KOPT-K1 (cell line): ENCODE measurements at regions not wholly inside any gene's neighbourhood (a gene's known extent, or its start where the extent isn't known, plus 50 kb on each side); places are given as distances from the start of the nearest gene placed in this dataset.

Experiments used
- H3K27ac ChIP-seq: fragments of 200-600 bp; sonication (generic); 2 replicates; pipeline ENCODE4 v1.5.1; 2016; ENCODE audit warnings: antibody characterized with exemption, mild to moderate bottlenecking, low read depth, low read length; ENCODE audit not compliant: poor library complexity, severe bottlenecking
- H3K36me3 ChIP-seq: fragments of 200-600 bp; sonication (generic); 2 replicates; pipeline ENCODE4 v1.5.1; 2017; ENCODE audit warnings: antibody characterized with exemption, mild to moderate bottlenecking, low read length, moderate library complexity; ENCODE audit not compliant: insufficient read depth
- H3K9me3 ChIP-seq: fragments of 200-600 bp; sonication (generic); 2 replicates; pipeline ENCODE4 v1.5.1; 2017; ENCODE audit warnings: antibody characterized with exemption, low read length, mild to moderate bottlenecking; ENCODE audit not compliant: insufficient read depth, poor library complexity, severe bottlenecking

DNA sequence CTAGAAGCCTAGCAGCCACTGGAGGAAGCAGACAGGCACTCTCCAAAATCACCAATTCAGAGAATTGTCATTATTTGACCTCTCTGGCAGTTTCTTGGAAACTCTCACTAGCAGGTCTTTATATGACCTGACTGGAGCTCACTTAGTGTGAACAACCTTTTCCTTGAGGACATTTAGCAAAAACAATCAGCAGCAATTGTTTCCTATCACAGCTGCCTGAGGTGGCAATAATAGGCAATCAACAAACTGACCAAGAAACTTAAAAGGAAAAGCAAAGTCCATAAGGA is 162.4 kb upstream of the STT3B start:
- Histone ChIP-seq H3K27ac (no peak overlapping the region), H3K9me3 (peaks cover 10% of the 10 kb centered on the region)

DNA sequence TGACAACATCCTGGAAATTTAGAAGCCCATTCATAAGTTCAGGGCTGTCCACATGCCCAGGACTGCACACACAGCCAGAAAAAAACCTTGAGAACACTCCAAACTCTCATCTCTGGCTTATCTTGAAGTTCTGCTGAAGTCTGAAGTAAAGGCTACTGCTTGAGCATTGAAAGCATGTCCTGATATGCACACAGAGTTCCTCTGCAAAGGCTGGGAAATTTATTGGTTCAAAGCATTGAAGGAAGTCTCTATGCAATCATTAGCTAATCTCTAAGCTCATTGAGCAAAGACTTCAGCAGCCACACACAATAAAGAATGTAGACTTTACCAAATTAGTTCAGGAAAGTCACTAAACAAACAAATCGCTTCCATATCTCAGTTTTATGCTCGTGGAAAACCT is 162.0 kb upstream of the STT3B start:
- Histone ChIP-seq H3K27ac (no peak overlapping the region), H3K9me3 (peaks cover 10% of the 10 kb centered on the region), H3K36me3 (no peaks in the 10 kb centered on the region)

More for the DNA sequence above, 162.4 kb upstream of the STT3B start:
- H3K36me3 ChIP-seq: no peaks in the 10 kb centered on the region

DNA sequence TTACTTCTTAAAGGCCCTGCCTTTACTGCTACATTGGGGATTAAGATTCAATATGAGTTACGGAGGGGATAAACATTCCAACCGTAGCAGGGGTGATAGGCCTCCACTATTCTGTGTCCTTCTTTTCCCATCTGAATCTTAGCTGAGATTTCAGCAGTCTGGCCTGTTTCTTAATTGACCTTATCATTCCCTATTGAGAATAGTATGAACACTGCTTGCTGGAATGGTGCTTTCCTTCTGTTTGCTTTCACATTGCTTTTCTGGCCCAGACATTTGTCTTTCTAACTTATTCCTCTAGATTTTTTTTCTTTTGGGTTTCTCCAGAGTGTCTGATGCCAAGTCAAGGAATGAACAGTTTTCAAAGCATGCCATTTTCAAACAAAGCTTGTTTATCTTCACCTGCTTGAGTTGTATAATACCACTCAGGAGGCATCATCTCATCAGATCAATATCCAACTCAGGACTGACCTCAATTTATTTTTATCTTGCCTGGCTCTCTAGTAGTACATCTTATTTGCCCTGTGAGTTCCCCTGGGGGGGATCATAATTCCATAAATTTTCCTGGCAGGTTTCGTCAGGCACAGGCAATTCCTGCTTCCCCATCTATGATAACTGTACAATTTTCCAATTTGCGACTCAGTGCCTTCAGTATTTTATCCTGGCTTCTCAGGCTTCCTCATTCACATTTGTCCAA is 161.1 kb upstream of the STT3B start:
- Histone ChIP-seq H3K36me3 (no peaks in the 10 kb centered on the region), H3K9me3 (peaks cover 10% of the 10 kb centered on the region), H3K27ac (no peak overlapping the region)

DNA sequence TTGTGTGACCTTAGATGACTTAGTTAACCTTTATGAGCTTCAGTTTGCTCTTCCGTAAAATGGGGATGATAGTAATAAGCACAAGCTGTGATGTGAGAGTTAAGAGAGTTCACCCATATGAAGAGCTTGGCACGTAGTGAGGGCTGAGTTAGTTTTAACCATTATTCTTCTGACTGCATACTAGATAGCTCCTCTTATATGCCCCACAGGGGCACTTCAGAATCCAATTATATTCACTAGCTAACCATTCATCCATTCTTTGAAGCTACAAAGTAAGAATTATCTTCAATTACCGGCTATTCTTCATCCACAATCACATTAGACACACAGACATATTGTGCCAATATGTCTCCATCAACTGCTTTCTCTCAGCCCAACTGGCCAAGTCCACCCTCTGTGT is 159.0 kb upstream of the STT3B start:
- H3K9me3 ChIP-seq: no peaks in the 10 kb centered on the region

DNA sequence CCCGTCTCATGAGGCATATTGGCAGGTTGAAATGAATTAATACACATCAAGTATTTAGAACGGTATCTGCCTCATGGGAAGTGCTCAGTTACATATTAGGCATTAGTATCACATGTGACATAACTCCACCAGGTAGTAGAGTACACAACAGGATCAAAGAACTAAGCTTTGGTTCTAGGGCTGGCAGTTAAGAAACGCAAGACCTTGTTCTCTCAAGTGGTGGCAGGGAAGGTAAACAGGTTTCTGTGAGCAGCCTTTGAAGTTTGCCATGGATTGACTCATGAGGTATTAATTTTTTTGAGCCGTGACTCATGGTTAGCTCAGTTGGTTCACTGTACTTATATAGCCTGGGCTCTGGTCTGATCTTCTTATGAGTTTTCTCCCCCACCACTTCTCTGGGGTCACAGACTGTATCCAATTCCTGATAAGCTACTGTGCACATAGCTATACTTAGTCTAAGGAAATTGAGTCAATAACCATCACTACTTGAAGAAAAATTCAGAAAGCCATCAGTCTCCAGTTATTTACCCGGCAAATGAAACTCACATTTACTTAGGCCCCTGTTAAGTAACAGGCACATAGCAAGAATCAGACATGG is 155.6 kb upstream of the STT3B start:
- Histone ChIP-seq H3K36me3 (no peaks in the 10 kb centered on the region), H3K9me3 (no peaks in the 10 kb centered on the region), H3K27ac (peak overlapping the region; percentile 78)

More for the DNA sequence above, 159.0 kb upstream of the STT3B start:
- Histone ChIP-seq H3K27ac (no peak overlapping the region), H3K36me3 (no peaks in the 10 kb centered on the region)

DNA sequence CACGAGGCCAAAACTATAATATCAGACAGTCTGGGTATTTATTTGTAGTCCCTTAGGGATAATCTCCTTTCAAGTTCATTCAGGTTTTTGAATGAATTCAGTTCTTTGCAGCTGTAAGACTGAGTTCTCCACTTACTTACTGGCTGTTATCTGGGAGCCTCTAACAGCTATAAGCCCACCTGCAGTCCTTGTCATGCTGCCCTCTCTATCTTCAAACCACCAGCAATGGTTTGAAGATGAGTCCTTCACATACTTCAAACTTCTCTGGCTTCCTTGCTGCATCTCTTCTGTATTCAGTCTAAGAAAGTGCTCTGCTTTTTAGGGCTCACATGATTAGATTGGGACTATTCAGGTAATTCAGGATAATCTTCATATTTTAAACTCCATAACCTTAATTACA is 154.5 kb upstream of the STT3B start:
- Histone ChIP-seq H3K36me3 (no peaks in the 10 kb centered on the region), H3K27ac (peak overlapping the region; percentile 78)

DNA sequence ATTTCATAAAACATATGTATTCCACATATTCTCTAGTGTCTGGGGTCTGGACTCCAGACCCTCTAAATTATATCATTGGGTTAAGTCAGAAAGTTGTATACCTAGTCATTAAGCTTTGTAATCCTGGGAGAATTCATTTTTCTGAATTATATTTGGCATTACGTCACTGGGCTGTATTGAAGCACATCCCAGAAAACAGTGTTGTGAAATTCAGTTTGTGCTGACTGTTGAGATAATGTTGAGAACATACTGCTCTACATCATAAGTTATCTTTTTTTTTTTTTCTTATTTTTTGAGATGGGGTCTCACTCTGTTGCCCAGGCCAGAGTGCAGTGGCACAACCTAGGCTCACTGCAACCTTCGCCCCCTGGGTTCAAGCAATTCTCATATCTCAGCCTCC is 153.1 kb upstream of the STT3B start:
- no peaks in the 10 kb centered on the region for H3K9me3 ChIP-seq
- no peaks in the 10 kb centered on the region for H3K36me3 ChIP-seq
- H3K27ac ChIP-seq: no peak overlapping the region

More for the DNA sequence above, 154.5 kb upstream of the STT3B start:
- H3K9me3 ChIP-seq: no peaks in the 10 kb centered on the region

DNA sequence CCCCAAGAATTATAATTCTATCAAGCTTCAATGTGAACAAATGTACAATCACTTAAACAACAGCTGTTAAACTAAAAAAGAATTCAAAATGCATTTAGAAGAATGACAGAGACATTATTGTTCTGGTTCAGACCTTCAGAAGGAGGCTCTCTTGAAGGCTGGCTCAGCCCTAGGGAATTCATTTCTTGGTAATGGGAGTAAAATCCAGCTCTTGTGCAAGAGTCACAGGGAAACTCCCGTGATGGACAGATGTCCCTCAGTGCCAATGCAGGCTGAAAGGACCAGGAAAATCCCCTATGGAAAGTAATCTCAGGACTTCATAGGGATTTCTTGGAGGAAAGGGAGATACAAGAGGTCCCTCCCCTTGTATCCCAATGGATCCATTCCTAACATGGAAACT is 149.9 kb upstream of the STT3B start:
- no peaks in the 10 kb centered on the region for H3K36me3 ChIP-seq
- H3K9me3 ChIP-seq: peaks cover 17% of the 10 kb centered on the region
- H3K27ac ChIP-seq: no peak overlapping the region

DNA sequence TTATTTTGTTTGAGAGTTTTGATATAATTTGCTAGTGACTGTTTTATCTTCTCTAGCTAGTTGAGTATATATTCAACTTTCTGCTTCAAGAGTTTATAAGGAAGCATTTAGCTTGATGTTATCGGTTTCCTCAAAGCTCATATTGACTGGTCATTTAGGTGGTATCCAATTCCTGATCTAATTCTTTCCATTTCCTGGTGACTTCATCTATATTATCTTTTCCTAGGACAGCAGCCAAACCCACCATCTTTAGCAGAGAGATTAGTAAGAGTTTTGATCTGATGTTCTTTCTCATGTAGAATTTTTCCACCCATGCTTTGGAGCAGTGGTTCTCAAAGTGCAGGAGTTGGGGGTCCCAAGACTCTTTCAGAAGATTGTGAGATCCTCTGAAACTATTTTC is 148.6 kb upstream of the STT3B start:
- Histone ChIP-seq H3K27ac (no peak overlapping the region), H3K9me3 (peaks cover 17% of the 10 kb centered on the region), H3K36me3 (no peaks in the 10 kb centered on the region)

DNA sequence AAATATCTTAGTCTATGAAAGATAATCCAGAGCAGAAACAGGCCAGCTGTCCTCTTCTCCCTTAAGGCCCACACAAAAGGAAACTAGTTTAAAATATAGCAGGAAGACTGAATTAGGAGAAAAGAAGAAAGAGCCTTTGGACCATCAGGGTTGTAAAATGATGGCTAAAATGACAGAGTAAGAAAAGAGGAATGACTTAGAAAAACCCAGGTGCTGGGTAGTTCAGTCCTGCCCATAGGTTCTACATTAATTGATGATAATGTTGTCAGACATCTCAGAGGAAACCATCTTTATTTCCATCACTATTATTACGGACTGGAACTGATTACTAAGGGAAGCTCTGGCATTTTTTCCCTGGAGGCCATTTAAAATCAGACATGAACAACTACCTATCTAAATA is 142.8 kb upstream of the STT3B start:
- Histone ChIP-seq H3K9me3 (peaks cover 17% of the 10 kb centered on the region), H3K27ac (no peak overlapping the region), H3K36me3 (no peaks in the 10 kb centered on the region)

DNA sequence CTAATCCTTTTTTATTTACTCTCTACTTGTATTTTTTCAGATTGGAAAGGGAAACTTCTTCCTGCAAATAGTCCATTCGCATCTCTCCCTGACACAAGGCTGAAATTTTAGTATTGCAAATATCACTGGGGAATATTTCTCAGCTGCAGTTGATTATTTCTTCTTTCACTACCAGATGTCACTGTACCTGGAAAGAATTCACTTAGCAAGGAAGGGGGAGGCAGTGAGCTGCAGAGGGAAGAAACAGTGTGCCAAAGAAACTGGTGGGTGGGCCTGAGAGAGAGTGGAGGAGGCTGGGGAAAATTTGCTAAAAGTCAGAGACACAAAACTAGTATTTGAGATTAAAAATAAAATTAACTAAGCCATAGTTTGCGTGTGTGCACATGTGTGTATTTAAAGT is 142.3 kb upstream of the STT3B start:
- no peaks in the 10 kb centered on the region for H3K36me3 ChIP-seq
- no peak overlapping the region for H3K27ac ChIP-seq
- H3K9me3 ChIP-seq: peaks cover 17% of the 10 kb centered on the region

DNA sequence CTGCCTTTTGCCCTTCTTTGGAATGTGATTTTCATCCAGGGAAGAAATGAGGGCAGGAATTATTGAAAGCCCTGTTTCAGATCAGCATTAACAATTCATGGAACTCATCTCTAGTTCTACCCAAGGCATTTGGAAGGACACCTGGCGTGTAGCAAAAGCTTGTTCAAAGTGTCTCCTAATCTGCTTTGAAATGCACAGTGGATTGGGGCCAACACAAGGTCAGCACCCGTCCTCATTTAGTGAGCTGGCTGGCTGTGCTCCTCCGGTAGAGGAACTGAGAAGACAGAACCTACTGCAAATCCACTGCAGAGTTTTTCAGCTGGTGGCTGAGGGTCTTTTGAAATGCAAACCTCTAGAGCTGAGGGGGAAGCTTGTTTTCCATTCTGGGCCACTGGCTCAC is 141.6 kb upstream of the STT3B start:
- Histone ChIP-seq H3K27ac (no peak overlapping the region), H3K9me3 (peaks cover 17% of the 10 kb centered on the region), H3K36me3 (no peaks in the 10 kb centered on the region)

DNA sequence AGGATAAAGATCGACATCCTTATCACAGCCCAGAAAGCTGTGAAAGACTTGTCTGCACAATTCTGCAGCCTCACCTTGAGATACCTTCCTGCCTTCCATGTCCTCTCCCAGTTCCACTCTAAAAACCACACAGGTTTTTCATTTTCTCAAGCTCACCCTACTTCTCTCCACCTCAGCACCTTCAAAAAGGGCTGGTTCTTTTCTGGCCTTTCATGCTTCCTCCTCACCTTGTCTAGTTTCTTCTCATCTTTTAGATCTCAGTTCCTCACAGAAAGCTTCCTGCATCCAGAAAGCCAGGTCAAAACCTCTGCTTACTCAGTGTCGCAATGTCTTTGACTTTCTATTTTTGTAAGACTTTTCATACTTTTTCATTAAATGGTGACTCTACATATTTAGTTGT is 140.2 kb upstream of the STT3B start:
- no peak overlapping the region for H3K27ac ChIP-seq
- H3K36me3 ChIP-seq: no peaks in the 10 kb centered on the region
- peaks cover 2% of the 10 kb centered on the region for H3K9me3 ChIP-seq

DNA sequence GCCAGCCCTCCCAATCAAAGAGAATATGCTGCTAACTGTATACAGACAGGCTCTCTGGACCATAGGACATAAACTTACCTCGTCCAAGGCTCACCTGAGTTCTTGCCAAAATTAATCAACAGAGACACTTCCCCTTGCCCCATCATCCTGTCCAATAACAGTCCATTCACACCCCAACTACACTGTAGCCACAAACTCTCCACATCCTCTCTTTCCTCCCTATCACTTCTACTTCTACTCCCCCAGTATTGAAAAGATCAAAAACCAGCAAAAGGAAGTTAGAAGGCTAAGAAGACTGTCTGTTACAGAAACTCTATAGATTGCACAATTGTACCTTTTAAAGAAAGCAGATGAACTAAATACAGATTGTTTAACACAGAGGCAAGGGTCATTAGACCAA is 133.5 kb upstream of the STT3B start:
- Histone ChIP-seq H3K36me3 (no peaks in the 10 kb centered on the region), H3K9me3 (peaks cover 6% of the 10 kb centered on the region), H3K27ac (peak overlapping the region; percentile 50)

DNA sequence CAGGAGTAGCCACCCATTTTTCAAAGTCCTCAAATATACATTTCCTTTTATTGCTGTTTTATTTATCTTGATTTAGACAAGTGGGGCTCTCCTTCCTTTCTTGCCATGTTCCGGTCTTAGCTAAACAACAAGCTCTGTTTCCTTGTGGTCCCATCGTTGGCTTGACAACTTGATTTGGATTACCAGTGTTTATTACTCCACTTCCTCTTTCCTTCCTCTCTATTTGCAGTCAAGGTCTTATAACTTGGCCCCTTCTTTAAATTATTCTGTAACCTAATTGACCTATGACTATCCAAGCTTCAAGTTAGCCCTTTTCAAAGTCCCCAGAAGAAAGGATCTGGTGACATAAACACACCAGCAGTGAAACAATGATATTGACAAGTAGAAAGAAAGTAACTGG is 130.6 kb upstream of the STT3B start:
- Histone ChIP-seq H3K36me3 (no peaks in the 10 kb centered on the region), H3K27ac (no peak overlapping the region), H3K9me3 (peaks cover 6% of the 10 kb centered on the region)

DNA sequence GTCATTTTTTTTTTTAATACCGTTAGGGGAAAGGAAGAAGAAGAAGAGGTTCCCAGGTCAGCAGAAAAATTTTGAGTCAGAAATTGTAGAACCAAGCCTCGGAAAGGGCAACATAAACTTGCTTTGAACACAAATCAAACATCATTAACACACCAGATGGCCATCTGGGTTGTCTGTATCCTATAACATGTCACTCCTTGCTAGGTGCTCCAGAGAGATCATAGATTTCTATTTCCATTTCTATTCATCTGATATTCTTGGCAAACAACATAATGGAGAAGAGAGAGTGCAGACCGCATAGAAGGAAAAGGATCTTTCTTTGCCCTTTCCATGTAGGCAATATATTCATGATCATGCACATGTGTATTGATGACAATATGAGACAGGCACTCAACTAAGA is 129.5 kb upstream of the STT3B start:
- Histone ChIP-seq H3K36me3 (no peaks in the 10 kb centered on the region), H3K27ac (no peak overlapping the region), H3K9me3 (peaks cover 6% of the 10 kb centered on the region)
